Fibroblast of the conjunctiva (primary cell): ENCODE measurements at regions not wholly inside any gene's neighbourhood (a gene's known extent, or its start where the extent isn't known, plus 50 kb on each side); places are given as distances from the start of the nearest gene placed in this dataset.
"Not testable (repeated sequence)": the region's sequence is repeated elsewhere in the genome, so short reads cannot be mapped to it uniquely, and the experiment has no call there.

ENCODE experiments used
- DNase-seq: peaks from one replicate; pipeline ENCODE4 v3.0.0-alpha.2; 2010; ENCODE audit warnings: low read depth

DNA sequence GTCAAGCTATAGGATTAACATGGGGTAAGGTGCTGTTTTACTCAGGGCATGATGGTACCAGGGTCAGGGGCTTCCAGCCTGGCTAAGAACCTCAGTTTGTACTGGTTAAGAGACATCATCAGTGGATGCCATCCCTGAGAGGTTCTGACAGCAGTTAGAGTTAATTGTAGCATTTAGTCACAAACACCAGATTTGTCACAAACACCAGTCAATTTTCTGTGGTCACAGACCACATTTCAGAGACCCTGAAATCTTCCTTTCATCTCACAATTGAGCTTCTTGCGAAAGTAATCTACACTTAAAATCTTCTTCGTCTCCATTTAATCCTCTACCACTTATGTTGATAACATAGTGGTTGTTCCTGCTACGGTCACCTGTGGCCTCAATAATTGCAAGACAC, 143.0 kb upstream of the EGLN3 start:
- no peak for DNase-seq

GRCh38 chr14:34090451-34090850, 139.6 kb upstream of the EGLN3 start:
- no peak for DNase-seq

- DNase-seq, result no peak
These were observed 138.0 kb upstream of the EGLN3 start for GRCh38 chr14:34088914-34089313.

DNA sequence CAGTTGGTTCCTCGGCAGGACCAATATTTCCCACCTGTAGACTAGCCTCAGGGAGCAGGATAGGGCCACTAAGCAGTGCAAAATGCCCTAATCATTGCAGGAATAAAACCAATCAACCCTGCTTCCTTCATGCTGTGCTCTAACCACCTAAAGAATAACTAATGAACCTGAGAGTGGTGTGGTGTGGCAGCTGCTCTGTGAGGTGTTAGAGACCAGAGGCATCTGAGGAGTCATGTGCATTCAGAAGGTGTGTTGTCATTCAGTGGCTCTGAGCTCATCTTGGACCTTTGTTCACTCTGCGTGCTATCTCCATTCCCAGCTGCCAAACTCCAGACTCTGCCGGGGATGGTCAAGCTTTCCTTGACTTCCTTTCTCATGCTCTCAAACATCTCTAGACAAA, 136.7 kb upstream of the EGLN3 start:
- DNase-seq, result no peak

DNA sequence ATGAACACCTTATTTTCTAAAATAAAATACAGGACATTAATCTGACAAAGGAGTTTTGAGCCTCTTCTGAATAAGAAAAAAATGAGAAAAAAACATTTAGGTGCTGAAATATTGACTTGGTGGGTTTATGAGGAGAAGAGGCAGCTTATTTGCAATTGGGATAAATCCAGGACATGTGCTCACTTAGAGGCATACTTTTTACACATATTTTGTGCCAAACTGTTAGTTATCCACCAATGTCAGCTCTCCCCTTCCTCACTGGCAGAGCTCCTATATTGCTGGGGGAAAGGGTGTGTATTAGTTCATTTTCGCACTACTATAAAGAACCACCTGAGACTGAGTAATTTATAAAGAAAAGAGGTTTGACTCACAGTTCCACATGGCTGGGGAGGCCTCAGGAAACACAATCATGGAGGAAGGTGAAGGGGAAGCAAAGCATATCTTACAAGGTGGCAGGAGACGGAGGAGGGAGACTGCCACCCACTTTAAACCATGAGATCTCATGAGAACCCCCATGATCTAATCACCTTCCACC, 135.4 kb upstream of the EGLN3 start:
- no peak for DNase-seq

DNA sequence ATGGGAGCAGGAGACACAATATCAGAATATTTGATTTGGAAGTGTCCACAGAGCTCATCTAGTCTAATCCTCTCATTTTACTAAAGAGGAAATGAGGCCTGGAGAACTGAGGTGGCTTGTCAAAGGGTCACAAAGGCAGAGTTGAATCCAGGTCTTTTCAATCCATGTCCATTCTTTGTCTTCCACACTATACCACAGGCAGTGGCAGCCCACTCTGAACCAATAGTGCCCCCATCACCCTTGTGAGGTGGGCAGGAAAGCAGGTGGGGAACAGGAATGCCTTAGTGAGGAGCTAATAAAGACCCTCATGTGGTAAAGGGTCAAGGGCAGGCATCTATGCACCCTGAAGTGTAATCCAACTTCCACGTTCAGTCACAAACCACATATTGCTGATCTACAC, 134.8 kb upstream of the EGLN3 start:
- no peak for DNase-seq

GRCh38 chr14:34081576-34082136, 130.8 kb upstream of the EGLN3 start:
- no peak for DNase-seq

DNA sequence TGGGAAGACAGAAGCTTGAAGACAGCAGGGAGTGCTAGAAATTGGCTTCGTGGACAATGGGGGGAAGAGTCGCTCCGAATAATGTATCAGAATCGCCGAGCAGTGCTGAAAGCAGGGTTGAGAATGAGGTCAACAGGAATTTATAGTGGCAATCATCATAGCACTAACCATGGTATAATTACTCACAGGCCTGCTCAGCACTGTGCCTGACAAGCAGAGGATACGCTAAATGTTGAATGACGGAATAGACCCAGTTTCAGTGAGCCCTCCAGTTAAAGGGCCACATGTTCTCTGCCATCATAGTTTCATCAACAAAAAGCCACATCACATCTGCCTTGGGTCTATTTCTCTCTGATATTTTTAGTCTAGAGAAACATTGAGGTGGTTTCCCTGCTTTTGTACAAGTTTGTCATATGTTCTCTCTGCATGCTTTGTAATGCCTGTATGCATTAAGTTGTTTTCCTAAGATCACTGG, 130.3 kb upstream of the EGLN3 start:
- no peak for DNase-seq

DNA sequence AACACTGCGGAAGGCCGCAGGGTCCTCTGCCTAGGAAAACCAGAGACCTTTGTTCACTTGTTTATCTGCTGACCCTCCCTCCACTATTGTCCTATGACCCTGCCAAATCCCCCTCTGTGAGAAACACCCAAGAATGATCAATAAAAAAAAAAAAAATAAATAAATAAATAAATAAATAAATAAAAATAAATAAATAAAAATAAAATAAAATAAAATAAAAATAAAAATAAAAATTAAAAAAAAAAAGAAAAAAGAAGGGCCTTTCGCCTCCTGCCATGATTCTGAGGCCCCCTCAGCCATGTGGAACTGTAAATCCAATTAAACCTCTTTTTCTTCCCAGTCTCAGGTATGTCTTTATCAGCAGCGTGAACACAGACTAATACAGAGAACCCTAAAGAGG, 128.8 kb upstream of the EGLN3 start:
- not testable (repeated sequence) for DNase-seq

- no peak for DNase-seq
These were observed 127.4 kb upstream of the EGLN3 start for GRCh38 chr14:34078117-34078743.

GRCh38 chr14:34075826-34076225, 125.0 kb upstream of the EGLN3 start:
- DNase-seq, result no peak

DNA sequence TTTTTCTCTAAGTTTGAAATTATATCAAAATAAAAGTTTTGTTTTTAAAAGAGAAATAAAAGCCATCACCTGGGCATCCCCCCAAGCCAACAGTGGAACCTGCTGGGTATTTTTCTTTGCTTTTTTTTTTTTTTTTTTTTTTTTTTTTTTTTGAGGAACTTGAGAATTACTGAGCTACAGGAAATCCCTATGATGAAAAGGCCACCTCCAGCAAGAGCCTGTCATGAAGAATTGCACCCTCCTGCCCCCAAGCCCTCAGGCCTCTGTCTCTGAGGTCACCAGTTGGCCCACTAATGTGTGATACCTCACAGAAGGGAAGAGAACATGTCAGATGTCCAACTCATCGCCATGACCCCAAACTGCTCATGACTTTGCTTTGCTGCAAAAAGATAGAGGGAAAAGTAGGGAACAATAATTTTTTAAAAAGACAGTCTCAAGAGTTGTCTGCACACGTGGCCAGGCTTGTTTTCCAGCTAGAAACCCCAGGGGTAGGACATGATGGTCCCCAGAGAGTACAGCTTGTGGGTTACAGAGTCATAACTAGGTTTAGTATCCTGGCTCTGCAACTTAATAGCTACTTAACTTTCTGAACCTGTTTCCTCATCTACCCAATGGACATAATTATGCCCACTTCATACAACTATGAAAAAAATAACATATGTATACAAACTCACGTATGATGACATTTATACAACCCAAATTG, 124.3 kb upstream of the EGLN3 start:
- DNase-seq, result no peak

DNA sequence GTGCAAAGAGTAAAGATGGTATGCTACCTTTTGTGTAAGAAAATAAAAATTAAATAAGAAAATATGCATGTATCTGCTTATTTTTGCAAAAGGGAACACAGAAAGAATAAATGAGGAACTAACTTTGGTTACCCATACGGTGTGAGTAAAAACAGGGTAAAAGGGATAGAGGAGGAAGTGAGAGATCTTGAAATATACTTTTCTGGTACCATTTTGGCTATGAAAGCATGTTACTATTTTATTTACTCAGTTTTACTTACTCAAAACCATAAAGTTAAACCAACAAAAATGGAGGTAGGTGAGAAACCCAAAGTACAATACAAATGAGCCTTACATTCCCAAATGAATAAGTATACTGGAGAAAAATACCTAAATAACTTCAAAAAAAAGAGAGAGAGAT, 122.0 kb upstream of the EGLN3 start:
- no peak for DNase-seq

- no peak for DNase-seq
These were observed 121.5 kb upstream of the EGLN3 start for GRCh38 chr14:34072401-34072800.

DNA sequence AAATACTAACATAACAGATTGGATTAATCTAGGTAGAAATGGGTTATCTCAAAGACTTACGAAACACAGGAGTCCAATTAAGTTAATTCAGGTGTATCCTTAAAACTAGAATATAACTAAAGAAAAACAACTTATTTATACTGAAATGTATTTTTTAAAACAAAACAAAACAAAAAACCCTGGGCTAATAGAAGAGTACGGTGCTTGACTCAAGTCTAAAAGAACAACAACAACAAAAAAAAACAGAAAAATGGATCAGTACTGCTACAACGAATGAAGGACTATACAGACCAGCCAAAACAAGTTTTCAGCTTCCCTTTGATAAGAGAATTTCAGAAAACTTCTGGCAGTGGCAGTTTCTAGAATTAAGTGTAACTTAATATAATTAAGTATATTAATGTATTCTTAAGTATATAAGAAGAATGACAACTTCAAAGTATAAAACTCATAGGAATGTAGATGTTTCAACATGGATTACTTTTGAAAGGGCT, 120.1 kb upstream of the EGLN3 start:
- no peak for DNase-seq

- DNase-seq, result no peak
These were observed 119.1 kb upstream of the EGLN3 start for GRCh38 chr14:34069854-34070582.

DNA sequence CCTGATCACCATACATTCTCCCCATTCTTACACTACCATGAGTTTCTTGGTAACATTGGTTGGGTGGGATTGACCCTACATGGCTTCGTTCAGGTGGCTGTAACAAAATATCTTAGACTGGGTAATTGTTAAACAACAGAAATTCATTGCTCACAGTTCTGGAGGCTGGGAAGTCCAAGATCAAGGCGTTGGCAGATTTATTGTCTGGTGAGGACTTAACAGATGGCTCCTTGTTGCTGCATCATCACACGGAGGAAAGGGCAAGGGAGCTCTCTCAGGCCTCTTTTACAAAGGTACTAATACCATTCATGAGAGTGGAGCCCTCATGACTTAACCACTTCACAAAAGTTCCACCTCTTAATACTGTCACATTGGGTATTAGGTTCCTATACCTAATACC, 116.7 kb upstream of the EGLN3 start:
- DNase-seq, result no peak

GRCh38 chr14:34065690-34066391, 115.0 kb upstream of the EGLN3 start:
- no peak for DNase-seq

DNA sequence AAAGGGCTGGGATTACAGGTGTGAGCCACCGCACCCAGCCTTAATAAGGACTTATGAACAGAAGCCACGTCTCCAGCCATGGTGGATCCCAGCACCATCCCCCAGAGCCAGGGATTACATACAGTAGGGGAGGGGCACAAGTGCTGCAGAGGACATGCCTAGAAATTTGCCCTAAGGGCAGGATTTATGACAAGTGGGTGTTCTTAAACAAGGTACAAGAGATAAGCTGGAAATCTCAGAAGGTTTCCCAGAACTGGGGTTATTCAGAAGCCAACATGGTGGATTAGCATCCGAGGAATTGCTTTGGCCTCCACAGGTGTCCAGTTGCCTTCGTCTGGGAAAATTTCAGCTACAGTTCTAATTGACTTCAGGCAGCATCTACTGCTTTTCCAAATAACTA, 114.4 kb upstream of the EGLN3 start:
- DNase-seq, result no peak

GRCh38 chr14:34064349-34064748, 113.5 kb upstream of the EGLN3 start:
- DNase-seq, result peak; percentile 31

GRCh38 chr14:34063470-34064164, 112.7 kb upstream of the EGLN3 start:
- DNase-seq, result no peak
